GM12875 (cell line): ENCODE measurements at regions not wholly inside any gene's neighbourhood (a gene's known extent, or its start where the extent isn't known, plus 50 kb on each side); places are given as distances from the start of the nearest gene placed in this dataset.

Experiments used
- H3K4me3 ChIP-seq: one replicate; pipeline ENCODE4 v1.5.1; 2011; ENCODE audit warnings: low read depth, low read length, control low read depth
- TF ChIP-seq, protein P1 (sequence below): IDR thresholded peaks from 2 replicates; pipeline ENCODE4 v1.5.1; 2011; ENCODE audit warnings: low read depth, mild to moderate bottlenecking, control low read depth, inconsistent platforms, low read length, moderate library complexity, borderline replicate concordance; ENCODE audit not compliant: insufficient read depth

DNA sequence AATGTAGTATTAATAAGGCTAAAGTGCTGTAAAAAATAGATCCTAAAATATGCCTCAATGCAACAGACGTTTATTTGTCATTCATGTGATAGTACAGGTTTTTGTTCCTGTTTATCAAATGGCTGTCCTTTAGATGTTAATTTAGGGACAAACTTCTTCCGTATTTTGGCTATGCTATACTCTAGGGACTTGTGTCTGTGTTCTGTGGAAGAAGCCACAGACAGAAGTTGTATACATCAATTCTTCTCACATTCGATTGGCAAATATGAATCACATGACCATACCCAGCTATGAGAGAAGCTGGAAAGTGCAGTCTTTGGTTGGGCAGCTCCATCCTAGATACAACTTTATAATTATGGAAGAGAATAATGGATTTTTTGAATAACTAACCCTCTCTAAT is 232.7 kb upstream of the SNX7 start:
- H3K4me3 ChIP-seq, result no peak overlapping the region
- TF ChIP-seq, protein P1, sequence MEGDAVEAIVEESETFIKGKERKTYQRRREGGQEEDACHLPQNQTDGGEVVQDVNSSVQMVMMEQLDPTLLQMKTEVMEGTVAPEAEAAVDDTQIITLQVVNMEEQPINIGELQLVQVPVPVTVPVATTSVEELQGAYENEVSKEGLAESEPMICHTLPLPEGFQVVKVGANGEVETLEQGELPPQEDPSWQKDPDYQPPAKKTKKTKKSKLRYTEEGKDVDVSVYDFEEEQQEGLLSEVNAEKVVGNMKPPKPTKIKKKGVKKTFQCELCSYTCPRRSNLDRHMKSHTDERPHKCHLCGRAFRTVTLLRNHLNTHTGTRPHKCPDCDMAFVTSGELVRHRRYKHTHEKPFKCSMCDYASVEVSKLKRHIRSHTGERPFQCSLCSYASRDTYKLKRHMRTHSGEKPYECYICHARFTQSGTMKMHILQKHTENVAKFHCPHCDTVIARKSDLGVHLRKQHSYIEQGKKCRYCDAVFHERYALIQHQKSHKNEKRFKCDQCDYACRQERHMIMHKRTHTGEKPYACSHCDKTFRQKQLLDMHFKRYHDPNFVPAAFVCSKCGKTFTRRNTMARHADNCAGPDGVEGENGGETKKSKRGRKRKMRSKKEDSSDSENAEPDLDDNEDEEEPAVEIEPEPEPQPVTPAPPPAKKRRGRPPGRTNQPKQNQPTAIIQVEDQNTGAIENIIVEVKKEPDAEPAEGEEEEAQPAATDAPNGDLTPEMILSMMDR, result no peak

DNA sequence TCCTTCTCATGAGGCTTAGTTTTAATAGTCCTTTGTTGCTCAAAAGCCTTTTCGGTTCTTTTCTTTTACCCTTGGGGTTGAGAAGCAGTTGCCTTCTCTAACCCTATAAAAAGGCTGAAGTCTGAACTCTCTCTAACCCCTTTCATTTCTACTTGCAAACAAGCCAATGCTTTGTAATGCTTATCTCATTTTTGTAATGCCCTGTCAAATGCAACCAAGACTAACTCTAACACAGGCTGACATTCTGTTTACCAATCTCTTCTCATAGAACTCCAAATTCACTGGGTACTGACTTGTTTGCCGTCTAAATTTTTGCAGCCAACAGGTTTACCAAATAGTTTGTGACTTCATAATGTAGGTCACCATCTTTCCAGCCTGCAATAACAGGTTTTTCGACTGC is 233.9 kb upstream of the SNX7 start:
- no peak overlapping the region for H3K4me3 ChIP-seq

DNA sequence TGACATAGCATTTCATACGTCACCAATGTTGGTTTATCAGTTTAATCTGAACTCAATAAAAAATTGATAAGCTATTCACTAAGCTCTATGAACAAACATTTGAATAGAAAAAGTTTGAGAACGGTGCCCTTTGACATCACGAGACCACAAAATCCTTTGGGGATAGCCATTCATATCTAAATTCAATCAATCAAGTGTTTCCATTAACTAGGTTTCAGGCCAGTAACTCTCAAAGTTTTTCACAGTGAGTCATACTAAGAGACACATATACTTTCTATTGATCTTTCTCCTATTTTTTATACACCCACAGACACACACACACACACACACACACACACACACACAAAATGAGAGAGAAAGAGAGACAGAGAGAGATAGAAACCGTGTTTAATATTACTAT is 235.4 kb upstream of the SNX7 start:
- no peak overlapping the region for H3K4me3 ChIP-seq
- TF ChIP-seq, protein P1, result no peak

More for the DNA sequence above, 233.9 kb upstream of the SNX7 start:
- TF ChIP-seq, protein P1, result no peak

DNA sequence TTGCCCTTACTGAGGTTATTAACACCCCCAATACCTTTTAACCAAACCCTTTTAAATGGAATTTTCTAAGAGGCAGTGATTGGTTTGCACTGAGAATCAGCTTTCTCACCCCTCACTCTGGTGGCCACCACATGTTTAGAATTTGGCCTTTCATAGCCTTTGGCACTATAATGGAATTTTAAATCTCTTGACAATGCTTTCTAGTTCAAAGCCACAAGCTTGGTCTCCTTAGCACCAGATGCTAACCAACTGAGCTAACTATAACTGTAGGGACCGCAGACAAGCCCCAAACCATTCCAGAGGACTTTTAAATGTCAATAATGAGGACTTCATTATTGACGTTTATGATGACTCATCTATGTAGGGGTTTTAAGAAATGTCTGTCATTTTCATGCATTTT is 238.7 kb upstream of the SNX7 start:
- no peak overlapping the region for H3K4me3 ChIP-seq
- TF ChIP-seq, protein P1, result no peak

DNA sequence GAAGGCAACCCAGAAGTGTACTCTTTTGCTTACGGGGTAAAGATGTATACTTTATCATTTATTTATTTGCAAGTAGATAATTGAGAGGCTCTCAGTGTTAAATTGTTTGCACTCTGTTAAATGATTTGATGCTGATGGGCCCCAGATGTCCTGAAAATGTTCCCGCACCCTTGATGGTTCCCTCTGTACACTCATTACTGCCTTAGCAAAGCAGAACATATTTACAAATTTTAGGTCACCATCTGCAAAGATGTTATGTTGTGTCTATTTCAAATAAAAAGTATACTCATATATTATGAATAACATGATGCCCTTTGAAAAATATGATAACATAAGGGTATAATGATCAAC is 240.5 kb upstream of the SNX7 start:
- H3K4me3 ChIP-seq, result no peak overlapping the region
- TF ChIP-seq, protein P1, result no peak

DNA sequence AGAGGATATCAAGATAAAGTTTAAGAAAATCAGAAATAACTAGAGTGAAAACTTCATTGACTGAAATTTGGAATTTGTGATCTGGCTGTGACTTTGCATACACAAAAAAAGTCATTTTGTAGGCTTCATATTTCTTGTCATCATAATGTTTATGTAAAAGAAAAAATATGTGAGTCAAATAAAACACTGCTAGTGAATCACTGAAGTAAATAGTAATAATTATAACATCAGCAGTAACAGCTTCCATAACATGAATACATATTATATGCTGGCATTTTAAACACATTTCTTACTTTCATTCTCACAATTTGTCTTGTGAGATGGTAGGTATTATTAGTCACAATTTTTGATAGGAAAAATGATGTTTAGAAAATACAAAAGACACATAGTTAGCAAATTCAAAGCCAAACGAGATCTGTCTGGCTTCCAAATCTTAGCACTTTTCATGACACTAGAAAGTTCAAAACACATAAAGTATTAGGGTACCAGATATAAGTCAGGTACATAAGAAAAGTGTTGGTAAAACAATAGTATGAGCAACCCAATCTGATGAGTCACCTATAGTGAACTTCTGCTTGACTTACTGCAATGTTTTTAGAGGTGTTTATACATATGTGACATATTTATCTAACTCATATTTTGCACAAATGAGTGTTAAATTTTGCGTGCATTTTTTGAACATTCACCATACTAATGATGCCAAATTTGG is 241.0 kb upstream of the SNX7 start:
- TF ChIP-seq, protein P1, result no peak
- no peak overlapping the region for H3K4me3 ChIP-seq

DNA sequence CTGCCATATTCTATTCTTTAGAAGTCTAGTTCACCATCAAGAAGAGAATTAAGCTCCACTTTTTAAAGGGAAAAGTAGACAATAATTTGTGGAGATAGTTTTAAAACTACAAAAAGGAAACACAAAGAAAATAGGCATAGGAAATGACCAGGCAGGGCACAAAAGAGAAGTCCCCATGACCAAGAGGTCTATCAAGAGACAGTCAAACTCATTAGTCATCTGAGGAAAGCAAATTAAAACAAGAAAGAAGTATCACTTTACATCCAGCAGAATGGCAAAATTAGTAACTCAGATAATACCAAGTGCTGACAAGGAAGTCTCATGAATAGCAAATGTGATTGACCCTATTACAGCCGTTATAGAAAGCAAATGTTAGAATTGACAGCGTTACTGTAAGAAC is 243.7 kb upstream of the SNX7 start:
- H3K4me3 ChIP-seq, result no peak overlapping the region
- TF ChIP-seq, protein P1, result no peak
